ENCODE measurements at regions not wholly inside any gene's neighbourhood (a gene's known extent, or its start where the extent isn't known, plus 50 kb on each side); places are given as distances from the start of the nearest gene placed in this dataset.

DNA sequence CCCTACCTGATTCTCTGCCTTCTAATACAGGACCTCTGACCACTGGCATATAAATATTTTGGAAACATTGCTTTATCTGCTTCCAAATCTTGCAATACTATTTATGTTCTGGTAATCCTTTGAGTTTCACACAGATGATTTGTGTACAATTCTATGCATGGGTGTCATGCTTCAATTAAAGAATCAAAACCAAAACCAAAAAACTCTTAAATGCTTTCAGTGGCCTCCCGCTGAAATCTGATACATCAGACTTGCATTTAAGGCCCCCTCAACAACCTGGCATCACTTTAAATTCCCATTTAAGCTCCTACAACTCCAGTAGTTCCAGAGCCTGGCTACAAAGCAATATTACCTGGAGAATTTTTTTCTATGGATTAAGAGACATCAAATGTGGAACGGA, 221.7 kb upstream of the NAV3 start:
- TF ChIP-seq CTCF (IDR thresholded peaks at IDR 0.05; ENCODE audit: insufficient read depth, low read depth, low read length) (no peak), EZH2 (IDR thresholded peaks at IDR 0.05; ENCODE audit: insufficient read depth, low read length) (no peak)

Data from astrocyte (in vitro differentiated cells and primary cell).